ENCODE measurements at regions not wholly inside any gene's neighbourhood (a gene's known extent, or its start where the extent isn't known, plus 50 kb on each side); places are given as distances from the start of the nearest gene placed in this dataset.

- H3K4me1 Mint-ChIP-seq (ENCODE audit: low read depth), result no peaks in the 10 kb centered on the region
Measured at GRCh38 chr20:40189621-40190020, 499.4 kb downstream of the MAFB start.

GRCh38 chr20:40188319-40188718 lies 500.7 kb downstream of the MAFB start:
- Mint-ChIP-seq H3K27me3 (no peaks in the 10 kb centered on the region), H3K36me3 (ENCODE audit: insufficient read depth) (no peaks in the 10 kb centered on the region), H3K4me1 (ENCODE audit: low read depth) (peaks cover 2% of the 10 kb centered on the region), H3K9me3 (ENCODE audit: low read depth) (peaks cover 3% of the 10 kb centered on the region), H3K4me3 (ENCODE audit: low read depth) (no peak overlapping the region), H3K27ac (no peak overlapping the region)
- no peak for DNase-seq (ENCODE audit: low spot score, unreplicated experiment)
- TF ChIP-seq CTCF (IDR thresholded peaks at IDR 0.05; ENCODE audit: unreplicated experiment), result no peak

More at GRCh38 chr20:40189621-40190020, 499.4 kb downstream of the MAFB start:
- no peak for TF ChIP-seq CTCF (IDR thresholded peaks at IDR 0.05; ENCODE audit: unreplicated experiment)
- Mint-ChIP-seq H3K4me3 (ENCODE audit: low read depth) (no peak overlapping the region), H3K9me3 (ENCODE audit: low read depth) (peaks cover 3% of the 10 kb centered on the region), H3K27ac (no peak overlapping the region), H3K36me3 (ENCODE audit: insufficient read depth) (no peaks in the 10 kb centered on the region), H3K27me3 (no peaks in the 10 kb centered on the region)
- no peak for DNase-seq (ENCODE audit: low spot score, unreplicated experiment)

GRCh38 chr20:40186826-40187225 lies 502.2 kb downstream of the MAFB start:
- peaks cover 4% of the 10 kb centered on the region for H3K4me1 Mint-ChIP-seq (ENCODE audit: low read depth)

GRCh38 chr20:40181676-40182075 lies 507.4 kb downstream of the MAFB start:
- Mint-ChIP-seq H3K36me3 (ENCODE audit: insufficient read depth) (no peaks in the 10 kb centered on the region), H3K9me3 (ENCODE audit: low read depth) (peaks cover 3% of the 10 kb centered on the region), H3K4me1 (ENCODE audit: low read depth) (peaks cover 4% of the 10 kb centered on the region), H3K27ac (no peak overlapping the region), H3K4me3 (ENCODE audit: low read depth) (no peak overlapping the region), H3K27me3 (no peaks in the 10 kb centered on the region)
- TF ChIP-seq CTCF (IDR thresholded peaks at IDR 0.05; ENCODE audit: unreplicated experiment), result no peak
- DNase-seq (ENCODE audit: low spot score, unreplicated experiment), result no peak

More at GRCh38 chr20:40186826-40187225, 502.2 kb downstream of the MAFB start:
- peaks cover 3% of the 10 kb centered on the region for H3K9me3 Mint-ChIP-seq (ENCODE audit: low read depth)
- TF ChIP-seq CTCF (IDR thresholded peaks at IDR 0.05; ENCODE audit: unreplicated experiment), result no peak
- no peaks in the 10 kb centered on the region for H3K27me3 Mint-ChIP-seq
- H3K36me3 Mint-ChIP-seq (ENCODE audit: insufficient read depth), result no peaks in the 10 kb centered on the region
- no peak overlapping the region for H3K27ac Mint-ChIP-seq
- no peak overlapping the region for H3K4me3 Mint-ChIP-seq (ENCODE audit: low read depth)
- DNase-seq (ENCODE audit: low spot score, unreplicated experiment), result no peak

- no peak for TF ChIP-seq CTCF (IDR thresholded peaks at IDR 0.05; ENCODE audit: unreplicated experiment)
- no peaks in the 10 kb centered on the region for H3K4me1 Mint-ChIP-seq (ENCODE audit: low read depth)
- H3K9me3 Mint-ChIP-seq (ENCODE audit: low read depth), result no peaks in the 10 kb centered on the region
- DNase-seq (ENCODE audit: low spot score, unreplicated experiment), result no peak
- H3K27me3 Mint-ChIP-seq, result no peaks in the 10 kb centered on the region
- no peak overlapping the region for H3K4me3 Mint-ChIP-seq (ENCODE audit: low read depth)
- no peaks in the 10 kb centered on the region for H3K36me3 Mint-ChIP-seq (ENCODE audit: insufficient read depth)
- no peak overlapping the region for H3K27ac Mint-ChIP-seq
Measured at GRCh38 chr20:40176098-40176841, 512.8 kb downstream of the MAFB start.

Measured in progenitor cell of endocrine pancreas (in vitro differentiated cells).